ENCODE measurements at regions not wholly inside any gene's neighbourhood (a gene's known extent, or its start where the extent isn't known, plus 50 kb on each side); places are given as distances from the start of the nearest gene placed in this dataset.

DNA sequence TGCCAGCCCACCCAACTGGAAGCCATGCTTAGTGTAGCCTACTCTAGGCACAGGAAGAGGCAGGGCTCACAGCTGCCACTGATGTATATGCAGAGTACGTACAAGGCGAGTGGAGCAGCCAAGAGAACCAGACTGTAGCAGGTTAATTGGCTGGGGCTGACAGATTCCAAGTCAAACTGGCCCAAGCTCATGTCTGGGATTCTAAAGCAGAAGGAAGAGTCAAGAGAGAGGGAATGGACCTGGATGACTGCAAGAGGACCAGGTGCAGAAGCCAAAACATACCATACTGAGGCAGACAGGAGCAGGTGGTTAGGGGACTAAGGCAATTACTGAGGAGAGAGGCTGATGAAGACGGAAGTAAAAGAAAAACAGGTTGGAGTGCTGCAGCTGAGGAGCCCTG is 51.3 kb upstream of the LRRN2 start:
- DNase-seq: no peak

DNA sequence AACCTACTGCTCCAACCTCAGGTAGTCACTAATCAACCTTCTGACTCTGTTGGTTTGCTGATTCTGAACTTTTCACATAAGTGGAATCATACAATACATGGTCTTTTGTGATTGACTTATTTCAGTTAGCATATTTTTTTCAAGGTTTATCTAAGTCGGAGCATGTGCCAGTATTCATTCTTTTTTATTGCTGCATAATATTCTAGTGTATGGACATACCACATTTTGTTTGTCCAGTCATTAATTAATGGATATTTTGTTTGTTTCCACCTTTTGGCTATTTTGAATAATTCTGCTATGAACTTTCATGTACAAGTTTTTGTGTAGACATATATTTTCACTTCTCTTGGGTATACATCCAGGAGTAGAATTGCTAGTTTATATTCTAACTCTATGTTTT is 53.0 kb upstream of the LRRN2 start:
- no peak for DNase-seq

- no peak for DNase-seq
Measured at GRCh38 chr1:204740354-204740753, 54.8 kb upstream of the LRRN2 start.

- DNase-seq: no peak
Measured at GRCh38 chr1:204741440-204741839, 55.9 kb upstream of the LRRN2 start.

- no peak for DNase-seq
Measured at GRCh38 chr1:204742676-204743251, 57.2 kb upstream of the LRRN2 start.

DNA sequence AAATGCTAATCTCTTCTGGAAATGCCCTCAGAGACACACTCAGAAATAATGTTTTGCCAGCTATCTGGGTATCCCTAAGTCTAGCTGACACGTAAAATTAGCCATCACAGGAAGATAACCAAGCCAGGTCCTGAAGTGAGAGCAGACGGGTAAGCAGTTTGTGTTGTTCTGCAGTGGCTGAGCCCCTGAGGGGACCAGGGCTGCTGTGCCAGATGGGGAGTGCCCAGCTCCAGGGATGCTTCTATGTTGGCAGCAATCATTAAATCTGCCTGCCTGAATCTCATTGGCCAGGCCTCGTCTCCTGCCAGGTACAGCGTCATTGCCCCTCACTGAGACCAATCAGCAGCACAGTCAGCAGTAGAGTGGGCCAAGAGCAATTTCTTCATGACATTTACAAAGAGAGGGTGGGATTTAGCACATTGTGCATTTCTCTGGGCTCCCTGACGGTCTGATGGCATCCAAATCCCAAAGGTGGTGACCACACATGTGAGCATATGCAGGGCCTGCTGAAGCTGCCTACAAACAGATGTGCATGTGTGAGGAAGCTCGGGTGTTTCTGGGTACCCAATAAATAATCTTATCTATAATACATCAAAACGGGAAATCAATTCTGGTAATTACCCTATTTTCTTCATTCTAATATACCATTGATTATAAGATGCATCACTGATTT is 58.7 kb upstream of the LRRN2 start:
- DNase-seq: no peak

DNA sequence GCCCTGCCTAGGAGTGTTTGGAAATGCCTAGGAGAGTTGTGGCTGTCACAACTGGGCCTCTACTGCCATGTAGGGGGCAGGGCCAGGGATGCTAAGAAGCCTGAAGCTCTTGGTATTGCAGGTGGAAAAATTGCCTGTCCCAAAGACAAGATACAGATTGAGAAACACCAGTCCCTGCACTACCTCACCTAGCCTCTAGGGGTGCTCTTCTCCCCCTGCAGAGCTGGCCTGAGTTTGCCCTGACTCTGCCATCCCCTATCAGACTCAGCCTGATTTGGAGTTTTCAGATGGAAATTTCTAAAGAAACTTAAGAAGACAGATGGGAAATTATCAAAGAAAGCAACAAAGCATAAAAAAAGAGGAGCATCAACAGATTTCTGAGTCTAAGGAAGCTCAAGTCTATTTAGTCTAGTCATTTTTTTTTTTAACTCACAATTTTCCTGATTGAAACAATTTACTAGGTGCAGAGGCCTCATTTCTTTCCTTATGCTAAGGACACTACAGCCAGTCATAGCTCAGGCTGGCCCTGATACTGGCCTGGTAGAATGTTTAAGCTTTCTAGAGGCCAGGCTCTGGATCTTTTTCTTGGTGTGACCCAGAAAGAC is 61.4 kb upstream of the LRRN2 start:
- DNase-seq: peak; percentile 64

GRCh38 chr1:204751480-204751879 is 65.9 kb upstream of the LRRN2 start:
- DNase-seq: no peak

GRCh38 chr1:204751883-204752687 is 66.5 kb upstream of the LRRN2 start:
- no peak for DNase-seq

- DNase-seq: no peak
Measured at GRCh38 chr1:204752688-204753040, 67.1 kb upstream of the LRRN2 start.

GRCh38 chr1:204754821-204755220 is 69.3 kb upstream of the LRRN2 start:
- no peak for DNase-seq

DNA sequence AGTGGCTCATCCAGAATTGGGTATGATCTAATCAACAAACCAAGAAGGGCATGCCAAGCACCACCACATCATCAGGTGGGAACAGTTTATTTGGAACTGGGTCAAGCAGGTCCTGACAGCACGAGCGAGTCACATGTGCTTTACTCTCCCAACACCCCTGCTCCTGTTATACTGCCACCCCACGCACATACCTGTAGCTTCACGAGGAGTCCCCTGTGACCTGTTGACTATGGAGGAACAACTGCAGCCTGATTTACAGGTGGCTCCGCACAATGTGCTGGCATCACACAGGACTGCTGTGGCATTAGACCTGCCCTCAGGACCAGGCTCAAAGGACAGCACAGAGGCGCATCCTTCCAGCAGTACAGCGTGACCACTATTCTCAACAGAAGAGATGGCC is 70.8 kb upstream of the LRRN2 start:
- DNase-seq: no peak

DNA sequence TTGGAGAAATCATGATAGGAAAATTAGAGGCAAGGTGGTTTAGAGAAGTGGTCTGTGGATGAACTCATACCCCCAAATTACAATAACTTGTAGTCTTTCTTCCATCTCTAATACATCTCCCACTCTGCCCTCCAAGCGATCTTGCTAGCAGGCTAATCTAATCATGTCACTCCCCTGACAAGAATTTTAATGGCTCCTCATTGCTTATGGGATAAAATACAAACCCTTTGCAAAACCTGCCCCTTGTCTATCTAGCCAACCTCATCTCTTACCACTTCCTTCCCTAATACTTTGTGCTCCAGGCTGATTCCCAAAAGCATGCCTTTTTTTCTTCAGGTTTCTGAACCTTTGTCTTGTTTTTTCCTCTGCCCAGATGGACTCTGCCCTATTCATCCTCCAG is 71.3 kb upstream of the LRRN2 start:
- no peak for DNase-seq

DNA sequence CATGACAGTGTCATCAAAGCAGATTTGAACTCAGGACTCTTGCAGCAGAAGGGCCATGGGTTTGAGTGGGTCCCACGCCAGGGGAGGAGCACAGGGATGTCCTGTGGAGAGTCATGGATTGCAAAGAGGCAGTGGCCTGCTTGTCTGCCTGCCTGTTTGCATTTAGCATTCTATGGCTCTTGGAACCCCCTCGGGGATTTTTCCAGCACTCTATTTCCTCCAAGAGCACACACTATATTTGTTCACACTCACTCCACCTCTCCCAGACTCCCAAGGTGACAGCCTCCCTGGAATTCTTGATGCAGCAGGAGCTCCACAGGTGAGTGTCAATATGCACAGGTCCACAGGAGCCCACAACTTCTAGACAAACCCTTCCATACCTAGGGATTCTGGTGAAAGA is 73.1 kb upstream of the LRRN2 start:
- no peak for DNase-seq

GRCh38 chr1:204760350-204760749 is 74.8 kb upstream of the LRRN2 start:
- no peak for DNase-seq

- no peak for DNase-seq
Measured at GRCh38 chr1:204760757-204761156, 75.2 kb upstream of the LRRN2 start.

GRCh38 chr1:204763773-204764427 is 78.4 kb upstream of the LRRN2 start:
- DNase-seq: peak; percentile 82

- no peak for DNase-seq
Measured at GRCh38 chr1:204769997-204770396, 84.5 kb upstream of the LRRN2 start.

- DNase-seq: no peak
Measured at GRCh38 chr1:204771358-204771757, 85.8 kb upstream of the LRRN2 start.

GRCh38 chr1:204773246-204773645 is 87.7 kb upstream of the LRRN2 start:
- no peak for DNase-seq

DNA sequence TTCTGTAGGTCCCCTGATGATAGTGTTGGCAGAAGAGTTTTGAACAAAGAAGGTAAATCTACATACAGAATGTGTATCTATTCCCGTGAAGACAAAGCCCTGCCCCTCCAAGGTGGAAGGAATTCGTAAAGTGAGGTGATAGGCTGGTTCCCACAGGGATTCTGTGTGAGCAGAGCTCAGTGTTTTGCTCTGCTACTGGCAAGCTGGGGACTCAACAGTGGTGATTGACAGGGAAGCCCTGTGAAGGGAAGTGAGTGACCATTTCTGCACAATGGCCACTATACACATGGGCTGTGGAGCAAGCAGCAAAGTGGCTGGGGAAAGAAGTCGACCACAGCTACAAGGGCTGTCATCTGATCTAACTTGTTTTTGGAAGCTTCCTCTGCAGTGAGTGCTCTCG is 90.0 kb upstream of the LRRN2 start:
- DNase-seq: no peak

GRCh38 chr1:204777591-204777990 is 92.1 kb upstream of the LRRN2 start:
- no peak for DNase-seq

DNA sequence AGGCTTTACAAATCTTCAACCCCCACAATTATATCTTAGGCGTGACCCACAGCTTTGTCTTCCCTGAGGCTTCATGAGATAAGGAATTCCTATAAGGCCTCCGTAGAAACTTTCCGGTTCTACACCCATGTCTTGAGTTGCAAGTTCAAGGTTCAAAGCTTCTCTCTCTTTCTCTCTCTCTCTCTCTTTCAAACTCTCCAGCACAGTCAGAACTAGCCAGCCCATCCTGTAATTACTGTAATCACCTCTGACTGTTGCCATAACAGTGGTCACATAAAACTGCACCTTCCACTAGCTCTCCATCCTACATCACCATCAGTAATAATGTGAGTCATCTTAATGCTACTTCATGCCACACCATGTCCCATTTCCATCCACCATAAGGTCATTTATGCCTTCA is 90.0 kb upstream of the NFASC start:
- no peak for DNase-seq

All from dermis blood vessel endothelial cell (primary cell).